ENCODE measurements at regions not wholly inside any gene's neighbourhood (a gene's known extent, or its start where the extent isn't known, plus 50 kb on each side); places are given as distances from the start of the nearest gene placed in this dataset.

GRCh38 chr11:112828421-112828820 is 132.8 kb upstream of the NCAM1 start:
- Histone ChIP-seq H3K4me1 (ENCODE audit: control insufficient read depth in 4 of 4, insufficient read depth in 4 of 4, low read length in 3 of 4) (no peaks in the 10 kb centered on the region), H3K27ac (ENCODE audit: low read depth in 1 of 2, low read length in 2 of 2) (no peak overlapping the region), H3K27me3 (ENCODE audit: control insufficient read depth in 4 of 4, insufficient read depth in 4 of 4, low read length in 3 of 4) (peaks cover 0 to 7% (median 0%) of the 10 kb centered on the region in 4 donors), H3K4me3 (ENCODE audit: low read depth in 1 of 3, low read length in 3 of 3) (no peak overlapping the region), H3K36me3 (ENCODE audit: control insufficient read depth in 4 of 4, insufficient read depth in 3 of 4, low read depth in 1 of 4, low read length in 3 of 4) (no peaks in the 10 kb centered on the region), H3K9ac (ENCODE audit: low read depth in 1 of 2, low read length in 2 of 2) (no peak overlapping the region), H3K9me3 (ENCODE audit: control insufficient read depth in 4 of 4, low read length in 3 of 4) (peaks cover 0 to 7% (median 6%) of the 10 kb centered on the region in 4 donors)
- DNase-seq (ENCODE audit: low spot score): no peak
- no peak for TF ChIP-seq GABPA (IDR thresholded peaks at IDR 0.05 in 1 of 2, conservative IDR thresholded peaks at IDR 0.05 in 1 of 2)
- no peak for TF ChIP-seq SP1 (IDR thresholded peaks at IDR 0.05)
- no peak for TF ChIP-seq ZBTB33 (IDR thresholded peaks at IDR 0.05)
- no peak for TF ChIP-seq REST (IDR thresholded peaks at IDR 0.05)
- TF ChIP-seq RXRA (IDR thresholded peaks at IDR 0.05): no peak
- no peak for TF ChIP-seq TAF1 (conservative IDR thresholded peaks at IDR 0.05)
- no peak for TF ChIP-seq YY1 (IDR thresholded peaks at IDR 0.05)
- TF ChIP-seq FOXA1 (IDR thresholded peaks at IDR 0.05): no peak
- TF ChIP-seq ATF3 (IDR thresholded peaks at IDR 0.05): no peak
- no peak for TF ChIP-seq EGR1 (IDR thresholded peaks at IDR 0.05; ENCODE audit: low read depth in 2 of 2)
- no peak for TF ChIP-seq NR2F2 (IDR thresholded peaks at IDR 0.05)
- no peak for TF ChIP-seq RAD21 (IDR thresholded peaks at IDR 0.05)
- no peak for TF ChIP-seq HNF4A (conservative IDR thresholded peaks at IDR 0.05)
- no peak for TF ChIP-seq MAX (IDR thresholded peaks at IDR 0.05)
- 71% methylated on average over 4 of the region's 4 CpGs for WGBS

GRCh38 chr11:112829971-112830654 is 131.1 kb upstream of the NCAM1 start:
- Histone ChIP-seq H3K9ac (ENCODE audit: low read depth in 1 of 2, low read length in 2 of 2) (no peak overlapping the region), H3K27ac (ENCODE audit: low read depth in 1 of 2, low read length in 2 of 2) (no peak overlapping the region), H3K9me3 (ENCODE audit: control insufficient read depth in 4 of 4, low read length in 3 of 4) (peaks cover 0 to 7% (median 1%) of the 10 kb centered on the region in 4 donors), H3K4me3 (ENCODE audit: low read depth in 1 of 3, low read length in 3 of 3) (no peak overlapping the region), H3K4me1 (ENCODE audit: control insufficient read depth in 4 of 4, insufficient read depth in 4 of 4, low read length in 3 of 4) (no peaks in the 10 kb centered on the region), H3K27me3 (ENCODE audit: control insufficient read depth in 4 of 4, insufficient read depth in 4 of 4, low read length in 3 of 4) (peaks cover 0 to 7% (median 0%) of the 10 kb centered on the region in 4 donors), H3K36me3 (ENCODE audit: control insufficient read depth in 4 of 4, insufficient read depth in 3 of 4, low read depth in 1 of 4, low read length in 3 of 4) (no peaks in the 10 kb centered on the region)
- no peak for DNase-seq (ENCODE audit: low spot score)
- 57% methylated on average over 6 of the region's 6 CpGs for WGBS
- no peak for TF ChIP-seq FOXA1 (IDR thresholded peaks at IDR 0.05)
- TF ChIP-seq NR2F2 (IDR thresholded peaks at IDR 0.05): no peak
- no peak for TF ChIP-seq YY1 (IDR thresholded peaks at IDR 0.05)
- TF ChIP-seq CTCF (IDR thresholded peaks at IDR 0.05; ENCODE audit: low read depth, low read length, missing input control): no peak
- no peak for TF ChIP-seq GABPA (IDR thresholded peaks at IDR 0.05 in 1 of 2, conservative IDR thresholded peaks at IDR 0.05 in 1 of 2)
- no peak for TF ChIP-seq SP1 (IDR thresholded peaks at IDR 0.05)
- TF ChIP-seq TAF1 (conservative IDR thresholded peaks at IDR 0.05): no peak
- no peak for TF ChIP-seq HNF4G (IDR thresholded peaks at IDR 0.05)
- no peak for TF ChIP-seq EGR1 (IDR thresholded peaks at IDR 0.05; ENCODE audit: low read depth in 2 of 2)
- TF ChIP-seq RXRA (IDR thresholded peaks at IDR 0.05): no peak
- no peak for TF ChIP-seq HNF4A (conservative IDR thresholded peaks at IDR 0.05)
- no peak for TF ChIP-seq ATF3 (IDR thresholded peaks at IDR 0.05)
- no peak for TF ChIP-seq ZBTB33 (IDR thresholded peaks at IDR 0.05)
- TF ChIP-seq FOXA2 (IDR thresholded peaks at IDR 0.05): no peak
- no peak for TF ChIP-seq RAD21 (IDR thresholded peaks at IDR 0.05)
- no peak for TF ChIP-seq MAX (IDR thresholded peaks at IDR 0.05)

All from liver (tissue), 8 donors.